NB4 (cell line): ENCODE measurements at regions not wholly inside any gene's neighbourhood (a gene's known extent, or its start where the extent isn't known, plus 50 kb on each side); places are given as distances from the start of the nearest gene placed in this dataset.

Source experiments
- CTCF ChIP-seq: IDR thresholded peaks from one replicate; pipeline ENCODE4 v1.5.1; 2012; ENCODE audit warnings: low read depth, low read length
- MAX ChIP-seq: IDR thresholded peaks from 2 replicates; pipeline ENCODE4 v1.6.1; 2011; ENCODE audit warnings: low read depth, low read length
- MYC ChIP-seq: IDR thresholded peaks from 2 replicates; pipeline ENCODE4 v1.6.1; 2011; ENCODE audit warnings: low read depth, low read length
- POLR2A ChIP-seq: IDR thresholded peaks from 2 replicates; pipeline ENCODE4 v1.6.1; 2011; ENCODE audit warnings: mild to moderate bottlenecking; ENCODE audit not compliant: insufficient read length; ENCODE audit errors: extremely low read depth

- TF ChIP-seq CTCF (no peak), POLR2A (no peak), MAX (no peak), MYC (no peak)
Observed at GRCh38 chr5:18455521-18455920, 821.3 kb downstream of the TAF11L14 start.
